ENCODE measurements at regions not wholly inside any gene's neighbourhood (a gene's known extent, or its start where the extent isn't known, plus 50 kb on each side); places are given as distances from the start of the nearest gene placed in this dataset.

- Histone ChIP-seq H3K9me2 (ENCODE audit: insufficient read depth, low read length) (no peaks in the 10 kb centered on the region), H3K27me3 (ENCODE audit: insufficient read depth, low read depth, low read length) (no peaks in the 10 kb centered on the region), H3K4me3 (ENCODE audit: low read length) (no peak overlapping the region), H3K9me3 (ENCODE audit: low read length) (no peaks in the 10 kb centered on the region), H3K4me2 (ENCODE audit: low read length) (no peak overlapping the region), H3K27ac (ENCODE audit: low read length) (no peak overlapping the region), H3F3A (ENCODE audit: insufficient read depth, low read length, poor library complexity, severe bottlenecking) (no peaks in the 10 kb centered on the region), H3K79me2 (replicated peaks; ENCODE audit: insufficient read depth, low read length) (no peaks in the 10 kb centered on the region), H3K9ac (ENCODE audit: low read length) (no peak overlapping the region), H4K20me1 (ENCODE audit: insufficient read depth) (no peaks in the 10 kb centered on the region), H2AFZ (ENCODE audit: low read depth, low read length) (no peak overlapping the region), H3K36me3 (ENCODE audit: insufficient read depth, low read length) (no peaks in the 10 kb centered on the region)
- no peak for TF ChIP-seq POLR2AphosphoS5 (IDR thresholded peaks at IDR 0.05)
- no peak for TF ChIP-seq TAF1 (IDR thresholded peaks at IDR 0.05; ENCODE audit: low read depth)
- TF ChIP-seq EZH2 (IDR thresholded peaks at IDR 0.05; ENCODE audit: borderline replicate concordance, insufficient read depth, low read length, poor library complexity, severe bottlenecking): no peak
- no peak for TF ChIP-seq EP300 (conservative IDR thresholded peaks at IDR 0.05; ENCODE audit: poor library complexity, severe bottlenecking)
- TF ChIP-seq, protein P1, sequence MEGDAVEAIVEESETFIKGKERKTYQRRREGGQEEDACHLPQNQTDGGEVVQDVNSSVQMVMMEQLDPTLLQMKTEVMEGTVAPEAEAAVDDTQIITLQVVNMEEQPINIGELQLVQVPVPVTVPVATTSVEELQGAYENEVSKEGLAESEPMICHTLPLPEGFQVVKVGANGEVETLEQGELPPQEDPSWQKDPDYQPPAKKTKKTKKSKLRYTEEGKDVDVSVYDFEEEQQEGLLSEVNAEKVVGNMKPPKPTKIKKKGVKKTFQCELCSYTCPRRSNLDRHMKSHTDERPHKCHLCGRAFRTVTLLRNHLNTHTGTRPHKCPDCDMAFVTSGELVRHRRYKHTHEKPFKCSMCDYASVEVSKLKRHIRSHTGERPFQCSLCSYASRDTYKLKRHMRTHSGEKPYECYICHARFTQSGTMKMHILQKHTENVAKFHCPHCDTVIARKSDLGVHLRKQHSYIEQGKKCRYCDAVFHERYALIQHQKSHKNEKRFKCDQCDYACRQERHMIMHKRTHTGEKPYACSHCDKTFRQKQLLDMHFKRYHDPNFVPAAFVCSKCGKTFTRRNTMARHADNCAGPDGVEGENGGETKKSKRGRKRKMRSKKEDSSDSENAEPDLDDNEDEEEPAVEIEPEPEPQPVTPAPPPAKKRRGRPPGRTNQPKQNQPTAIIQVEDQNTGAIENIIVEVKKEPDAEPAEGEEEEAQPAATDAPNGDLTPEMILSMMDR (IDR thresholded peaks at IDR 0.05; ENCODE audit: poor library complexity, severe bottlenecking): no peak
- TF ChIP-seq MXI1 (conservative IDR thresholded peaks at IDR 0.05; ENCODE audit: poor library complexity, severe bottlenecking): no peak
- TF ChIP-seq, protein P2, sequence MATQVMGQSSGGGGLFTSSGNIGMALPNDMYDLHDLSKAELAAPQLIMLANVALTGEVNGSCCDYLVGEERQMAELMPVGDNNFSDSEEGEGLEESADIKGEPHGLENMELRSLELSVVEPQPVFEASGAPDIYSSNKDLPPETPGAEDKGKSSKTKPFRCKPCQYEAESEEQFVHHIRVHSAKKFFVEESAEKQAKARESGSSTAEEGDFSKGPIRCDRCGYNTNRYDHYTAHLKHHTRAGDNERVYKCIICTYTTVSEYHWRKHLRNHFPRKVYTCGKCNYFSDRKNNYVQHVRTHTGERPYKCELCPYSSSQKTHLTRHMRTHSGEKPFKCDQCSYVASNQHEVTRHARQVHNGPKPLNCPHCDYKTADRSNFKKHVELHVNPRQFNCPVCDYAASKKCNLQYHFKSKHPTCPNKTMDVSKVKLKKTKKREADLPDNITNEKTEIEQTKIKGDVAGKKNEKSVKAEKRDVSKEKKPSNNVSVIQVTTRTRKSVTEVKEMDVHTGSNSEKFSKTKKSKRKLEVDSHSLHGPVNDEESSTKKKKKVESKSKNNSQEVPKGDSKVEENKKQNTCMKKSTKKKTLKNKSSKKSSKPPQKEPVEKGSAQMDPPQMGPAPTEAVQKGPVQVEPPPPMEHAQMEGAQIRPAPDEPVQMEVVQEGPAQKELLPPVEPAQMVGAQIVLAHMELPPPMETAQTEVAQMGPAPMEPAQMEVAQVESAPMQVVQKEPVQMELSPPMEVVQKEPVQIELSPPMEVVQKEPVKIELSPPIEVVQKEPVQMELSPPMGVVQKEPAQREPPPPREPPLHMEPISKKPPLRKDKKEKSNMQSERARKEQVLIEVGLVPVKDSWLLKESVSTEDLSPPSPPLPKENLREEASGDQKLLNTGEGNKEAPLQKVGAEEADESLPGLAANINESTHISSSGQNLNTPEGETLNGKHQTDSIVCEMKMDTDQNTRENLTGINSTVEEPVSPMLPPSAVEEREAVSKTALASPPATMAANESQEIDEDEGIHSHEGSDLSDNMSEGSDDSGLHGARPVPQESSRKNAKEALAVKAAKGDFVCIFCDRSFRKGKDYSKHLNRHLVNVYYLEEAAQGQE (IDR thresholded peaks at IDR 0.05; ENCODE audit: borderline replicate concordance): no peak
- TF ChIP-seq SMC3 (conservative IDR thresholded peaks at IDR 0.05; ENCODE audit: poor library complexity): no peak
- no peak for TF ChIP-seq RAD21 (conservative IDR thresholded peaks at IDR 0.05)
These were observed 89.1 kb upstream of the PCSK2 start for GRCh38 chr20:17137692-17138091.

- no peaks in the 10 kb centered on the region for H3K27me3 ChIP-seq (ENCODE audit: insufficient read depth, low read depth, low read length)
- TF ChIP-seq SMC3 (conservative IDR thresholded peaks at IDR 0.05; ENCODE audit: poor library complexity) (no peak), POLR2AphosphoS5 (IDR thresholded peaks at IDR 0.05) (no peak), EZH2 (IDR thresholded peaks at IDR 0.05; ENCODE audit: borderline replicate concordance, insufficient read depth, low read length, poor library complexity, severe bottlenecking) (no peak), TAF1 (IDR thresholded peaks at IDR 0.05; ENCODE audit: low read depth) (no peak), MXI1 (conservative IDR thresholded peaks at IDR 0.05; ENCODE audit: poor library complexity, severe bottlenecking) (no peak), RAD21 (conservative IDR thresholded peaks at IDR 0.05) (no peak), EP300 (conservative IDR thresholded peaks at IDR 0.05; ENCODE audit: poor library complexity, severe bottlenecking) (no peak)
- TF ChIP-seq, protein P1 (IDR thresholded peaks at IDR 0.05; ENCODE audit: poor library complexity, severe bottlenecking): no peak
- TF ChIP-seq, protein P2 (IDR thresholded peaks at IDR 0.05; ENCODE audit: borderline replicate concordance): no peak
- H3K9me3 ChIP-seq (ENCODE audit: low read length): no peaks in the 10 kb centered on the region
- no peaks in the 10 kb centered on the region for H4K20me1 ChIP-seq (ENCODE audit: insufficient read depth)
- H2AFZ ChIP-seq (ENCODE audit: low read depth, low read length): no peak overlapping the region
- no peaks in the 10 kb centered on the region for H3K79me2 ChIP-seq (replicated peaks; ENCODE audit: insufficient read depth, low read length)
- no peak overlapping the region for H3K4me2 ChIP-seq (ENCODE audit: low read length)
- H3K36me3 ChIP-seq (ENCODE audit: insufficient read depth, low read length): no peaks in the 10 kb centered on the region
- no peak overlapping the region for H3K27ac ChIP-seq (ENCODE audit: low read length)
- H3K9ac ChIP-seq (ENCODE audit: low read length): no peak overlapping the region
- H3K9me2 ChIP-seq (ENCODE audit: insufficient read depth, low read length): no peaks in the 10 kb centered on the region
- H3F3A ChIP-seq (ENCODE audit: insufficient read depth, low read length, poor library complexity, severe bottlenecking): no peaks in the 10 kb centered on the region
- H3K4me3 ChIP-seq (ENCODE audit: low read length): no peak overlapping the region
These were observed 88.6 kb upstream of the PCSK2 start for GRCh38 chr20:17138237-17138636.
